A549 (cell line): ENCODE measurements at regions not wholly inside any gene's neighbourhood (a gene's known extent, or its start where the extent isn't known, plus 50 kb on each side); places are given as distances from the start of the nearest gene placed in this dataset.

Experiments
- ATAC-seq, 2 experiments: fragments of 200-7000 bp in 1 of 2; fragments of >200 bp in 1 of 2; cut with Nextera tagmentation in 1 of 2; cut with Tn5 transposase in 1 of 2; 3 replicates each; pipeline versions ENCODE4 v1.8.0 to v1.9.1; 2018 to 2020; ENCODE audit warnings: mild to moderate bottlenecking in 1 of 2, moderate library complexity in 1 of 2
- CTCF ChIA-PET: fragments of 300-600 bp; sonication (Branson Sonifier 250); formaldehyde crosslinking; extraction: SDS; loops from one replicate; lab custom pipeline; 2021; ENCODE audit warnings: antibody characterized with exemption, inconsistent platforms; lab: Yijun Ruan, JAX
- POLR2A ChIA-PET: fragments of 350-600 bp; formaldehyde crosslinking; extraction: SDS; loops from one replicate; lab custom pipeline; 2021; ENCODE audit warnings: antibody characterized with exemption, inconsistent platforms; lab: Yijun Ruan, JAX
- DNase-seq, 2 experiments: peaks; one replicate each; pipeline versions ENCODE4 v3.0.0 to v3.0.0-alpha.2; 2011 to 2016; ENCODE audit warnings: low read depth in 1 of 2, low spot score in 1 of 2
- FAIRE-seq: peaks from 2 replicates; lab custom pipeline; 2011; peaks lifted over from hg19 to GRCh38; lab: Jason Lieb, UNC
- H3K27ac ChIP-seq, 2 experiments: fragments of >200 bp; sonication (Bioruptor Twin); formaldehyde crosslinking; 3 replicates each; pipeline ENCODE4 v1.5.1; 2016 to 2017
- H3K4me1 ChIP-seq: fragments of >200 bp; sonication (Bioruptor Twin); formaldehyde crosslinking; 3 replicates; pipeline ENCODE4 v1.6.1; 2016
- H3K4me2 ChIP-seq: fragments of >200 bp; sonication (Bioruptor Twin); formaldehyde crosslinking; 3 replicates; pipeline ENCODE4 v1.6.1; 2016
- H3K4me3 ChIP-seq: fragments of >200 bp; sonication (Bioruptor Twin); formaldehyde crosslinking; 3 replicates; pipeline ENCODE4 v1.5.1; 2016
- H3K9me3 ChIP-seq: fragments of >200 bp; sonication (Bioruptor Twin); formaldehyde crosslinking; 3 replicates; pipeline ENCODE4 v1.6.1; 2016
- BHLHE40 ChIP-seq: IDR thresholded peaks from 2 replicates; pipeline ENCODE4 v1.6.1; 2012; ENCODE audit warnings: low read depth, low read length, inconsistent platforms
- CBX2 ChIP-seq: fragments of 200-600 bp; sonication (generic); IDR thresholded peaks from 2 replicates; pipeline ENCODE4 v1.6.1; 2016; ENCODE audit warnings: low read depth, mild to moderate bottlenecking, borderline replicate concordance
- CBX8 ChIP-seq: fragments of 200-600 bp; sonication (generic); IDR thresholded peaks from 2 replicates; pipeline ENCODE4 v1.6.1; 2016
- CEBPB ChIP-seq, 2 experiments: fragments of >200 bp in 1 of 2; sonication (Bioruptor Twin) in 1 of 2; formaldehyde crosslinking in 1 of 2; IDR thresholded peaks; 2 replicates each; pipeline ENCODE4 v1.6.1; 2012 to 2016
- CHD2 ChIP-seq: fragments of 150-350 bp; IDR thresholded peaks from 2 replicates; pipeline ENCODE4 v1.6.1; 2014; ENCODE audit warnings: low read length; ENCODE audit not compliant: partially characterized antibody
- EHMT2 ChIP-seq: fragments of 200-600 bp; sonication (generic); IDR thresholded peaks from 2 replicates; pipeline ENCODE4 v1.6.1; 2016; ENCODE audit warnings: antibody characterized with exemption, low read depth, mild to moderate bottlenecking, moderate library complexity
- EP300 ChIP-seq, 2 experiments: fragments of >200 bp; sonication (Bioruptor Twin); formaldehyde crosslinking; IDR thresholded peaks; 2 replicates in 1 of 2; 3 replicates in 1 of 2; pipeline ENCODE4 v1.6.1; 2016 to 2017
- ESRRA ChIP-seq: fragments of 150-350 bp; IDR thresholded peaks from 2 replicates; pipeline ENCODE4 v1.6.1; 2014; ENCODE audit warnings: mild to moderate bottlenecking, low read length, borderline replicate concordance
- FOSL2 ChIP-seq, 2 experiments: fragments of 450-650 bp in 1 of 2; fragments of >200 bp in 1 of 2; sonication (Bioruptor Twin) in 1 of 2; formaldehyde crosslinking; IDR thresholded peaks; 2 replicates each; pipeline versions ENCODE4 v1.5.0 to v1.6.1; 2016 to 2020; ENCODE audit warnings: mild to moderate bottlenecking in 1 of 2, moderate library complexity in 1 of 2
- FOXS1 ChIP-seq: fragments of 250-450 bp; sonication (Bioruptor Pico); IDR thresholded peaks from 2 replicates; pipeline ENCODE4 v1.5.0; 2020; ENCODE audit warnings: mild to moderate bottlenecking, moderate library complexity
- HDAC2 ChIP-seq: fragments of 200-600 bp; sonication (generic); IDR thresholded peaks from 2 replicates; pipeline ENCODE4 v1.6.1; 2016
- HEYL ChIP-seq: fragments of 250-450 bp; sonication (Bioruptor Pico); IDR thresholded peaks from 2 replicates; pipeline ENCODE4 v1.8.0; 2021; ENCODE audit warnings: mild to moderate bottlenecking, moderate library complexity
- JUNB ChIP-seq: fragments of >200 bp; sonication (Bioruptor Twin); formaldehyde crosslinking; IDR thresholded peaks from 2 replicates; pipeline ENCODE4 v1.6.1; 2016
- KDM1A ChIP-seq: fragments of 200-600 bp; sonication (generic); IDR thresholded peaks from 2 replicates; pipeline ENCODE4 v1.6.1; 2016; ENCODE audit warnings: low read depth, mild to moderate bottlenecking
- KDM5A ChIP-seq: fragments of 200-600 bp; sonication (generic); IDR thresholded peaks from 2 replicates; pipeline ENCODE4 v1.6.1; 2016; ENCODE audit warnings: antibody characterized with exemption, mild to moderate bottlenecking
- NR3C1 ChIP-seq: fragments of >200 bp; sonication (Bioruptor Twin); formaldehyde crosslinking; IDR thresholded peaks from 3 replicates; pipeline ENCODE4 v1.6.1; 2017
- POLR2A ChIP-seq: IDR thresholded peaks from 2 replicates; pipeline ENCODE4 v1.6.1; 2012; ENCODE audit warnings: mild to moderate bottlenecking, low read length
- POLR2AphosphoS2 ChIP-seq: conservative IDR thresholded peaks from 2 replicates; pipeline ENCODE4 v1.6.1; 2012; ENCODE audit warnings: low read length, improper control_type of control experiment, inconsistent platforms
- RNF2 ChIP-seq: fragments of 200-600 bp; sonication (generic); IDR thresholded peaks from 2 replicates; pipeline ENCODE4 v1.6.1; 2016; ENCODE audit warnings: low read depth, mild to moderate bottlenecking, antibody characterized with exemption, moderate library complexity, borderline replicate concordance
- SREBF2 ChIP-seq: fragments of 450-650 bp; IDR thresholded peaks from 2 replicates; pipeline ENCODE4 v1.6.1; 2014; ENCODE audit warnings: mild to moderate bottlenecking, moderate library complexity
- TP53 ChIP-seq: fragments of 250-450 bp; sonication (Bioruptor Pico); IDR thresholded peaks from 2 replicates; pipeline ENCODE4 v1.5.0; 2021; ENCODE audit warnings: mild to moderate bottlenecking, moderate library complexity
- ZC3H11A ChIP-seq: fragments of 450-650 bp; IDR thresholded peaks from 2 replicates; pipeline ENCODE4 v1.6.1; 2014; ENCODE audit warnings: antibody characterized with exemption, mild to moderate bottlenecking
- ZSCAN20 ChIP-seq: fragments of 250-450 bp; sonication (Bioruptor Pico); IDR thresholded peaks from 2 replicates; pipeline ENCODE4 v1.8.0; 2022; ENCODE audit warnings: mild to moderate bottlenecking, moderate library complexity
- WGBS: methylation state at CpG from one replicate; pipeline ENCODE4 v1.1.6; 2017; ENCODE audit errors: missing lambda C conversion rate; 5-methylcytosine and 5-hydroxymethylcytosine counted together
- TF ChIP-seq, protein P1 (sequence below): fragments of 150-350 bp; IDR thresholded peaks from 2 replicates; pipeline ENCODE4 v1.6.1; 2014; ENCODE audit warnings: low read depth, mild to moderate bottlenecking, low read length
- TF ChIP-seq, protein P2 (sequence below): IDR thresholded peaks from 2 replicates; pipeline ENCODE4 v1.6.1; 2012; ENCODE audit warnings: low read depth, borderline replicate concordance
- TF ChIP-seq, protein P3 (sequence below): fragments of 200-600 bp; sonication (generic); IDR thresholded peaks from 2 replicates; pipeline ENCODE4 v1.6.1; 2016; ENCODE audit warnings: antibody characterized with exemption, mild to moderate bottlenecking, moderate library complexity
- TF ChIP-seq, protein P4 (sequence below): IDR thresholded peaks from 2 replicates; pipeline ENCODE4 v1.6.1; 2012

DNA sequence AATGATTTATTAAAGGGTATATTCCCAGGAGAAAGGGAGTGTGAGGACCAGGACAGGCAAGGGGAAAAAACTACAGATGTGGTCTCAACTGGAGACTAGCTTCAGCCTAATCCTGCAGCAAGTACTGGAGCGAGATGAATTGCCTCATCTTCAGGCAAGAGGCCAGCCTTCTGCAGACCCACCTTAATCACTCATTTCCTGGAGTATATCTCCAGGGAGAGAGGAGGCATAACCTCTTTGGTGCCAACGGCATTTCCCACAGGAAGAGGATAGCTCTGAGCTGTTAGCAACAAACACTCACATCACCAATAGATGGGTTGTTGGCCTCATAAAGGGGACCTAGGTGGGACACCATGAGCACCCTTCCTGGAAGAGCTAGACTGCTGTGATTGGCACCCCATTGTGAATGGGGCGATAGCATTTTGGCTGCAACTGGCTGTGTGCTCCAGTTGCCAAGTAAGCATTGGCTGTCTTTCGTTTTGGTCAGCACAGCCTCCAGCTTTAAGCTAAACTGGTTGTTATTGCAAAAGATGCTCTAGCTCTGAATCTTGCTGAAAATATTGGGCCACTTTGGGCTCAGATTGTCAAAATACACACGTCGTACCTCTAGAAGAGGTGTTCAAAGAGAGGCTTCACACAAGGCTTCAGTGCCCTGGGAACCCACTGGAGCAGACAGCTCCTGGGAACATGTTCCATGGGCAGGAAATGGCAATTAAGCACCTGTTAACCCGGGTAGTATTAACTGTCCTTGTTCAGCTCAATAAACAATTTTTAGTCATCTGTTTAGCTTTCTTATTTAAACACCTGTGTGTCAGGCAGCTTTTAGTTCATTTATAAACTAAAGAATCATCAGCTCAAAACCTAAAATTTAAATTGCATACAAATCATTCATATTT lies 314.8 kb upstream of the C1orf87 start:
- H3K4me1 ChIP-seq: no peaks in the 10 kb centered on the region
- DNase-seq: no peak
- no peak for ATAC-seq
- ChIA-PET POLR2A (no interaction called here), CTCF (no interaction called here)
- 1% methylated on average over 5 of the region's 7 CpGs for WGBS
- H3K4me3 ChIP-seq: no peak overlapping the region
- no peak overlapping the region for H3K4me2 ChIP-seq
- no peak for FAIRE-seq
- no peak overlapping the region for H3K27ac ChIP-seq
- TF ChIP-seq HEYL (CRISPR knock-in tag) (no peak), FOSL2 (IDR thresholded peaks at IDR 0.05) (no peak), FOSL2 (CRISPR knock-in tag; IDR thresholded peaks at IDR 0.05) (no peak), HDAC2 (no peak)
- no peaks in the 10 kb centered on the region for H3K9me3 ChIP-seq

DNA sequence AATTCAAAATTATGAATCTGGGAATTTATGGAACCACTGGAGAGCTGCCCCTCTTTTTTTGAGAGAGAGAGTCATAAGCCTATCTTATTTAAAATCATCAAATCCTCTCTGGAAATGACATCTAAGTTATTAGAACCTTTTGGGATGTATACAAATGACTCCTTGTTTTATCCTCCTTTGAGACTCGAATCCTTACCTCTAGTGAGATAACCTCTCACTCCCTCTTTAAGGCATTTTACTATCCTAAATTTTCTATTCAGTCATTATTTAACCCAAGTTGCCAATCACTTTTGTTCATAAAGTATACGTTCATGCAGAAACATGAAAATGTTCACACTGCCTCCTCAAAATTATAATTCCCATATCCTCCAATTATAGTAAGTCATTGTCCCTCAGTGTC lies 313.6 kb upstream of the C1orf87 start:
- H3K4me2 ChIP-seq: no peak overlapping the region
- no peaks in the 10 kb centered on the region for H3K4me1 ChIP-seq
- no peak for DNase-seq
- TF ChIP-seq NR3C1 (no peak), FOXS1 (no peak), CBX8 (no peak), CBX2 (no peak), KDM5A (no peak), JUNB (no peak), EP300 (IDR thresholded peaks at IDR 0.05) (no peak), POLR2A (no peak), CEBPB (IDR thresholded peaks at IDR 0.05) (no peak), ESRRA (no peak), EHMT2 (no peak), ZSCAN20 (CRISPR knock-in tag) (no peak), KDM1A (no peak)
- TF ChIP-seq, protein P1, sequence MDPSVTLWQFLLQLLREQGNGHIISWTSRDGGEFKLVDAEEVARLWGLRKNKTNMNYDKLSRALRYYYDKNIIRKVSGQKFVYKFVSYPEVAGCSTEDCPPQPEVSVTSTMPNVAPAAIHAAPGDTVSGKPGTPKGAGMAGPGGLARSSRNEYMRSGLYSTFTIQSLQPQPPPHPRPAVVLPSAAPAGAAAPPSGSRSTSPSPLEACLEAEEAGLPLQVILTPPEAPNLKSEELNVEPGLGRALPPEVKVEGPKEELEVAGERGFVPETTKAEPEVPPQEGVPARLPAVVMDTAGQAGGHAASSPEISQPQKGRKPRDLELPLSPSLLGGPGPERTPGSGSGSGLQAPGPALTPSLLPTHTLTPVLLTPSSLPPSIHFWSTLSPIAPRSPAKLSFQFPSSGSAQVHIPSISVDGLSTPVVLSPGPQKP: no peak
- TF ChIP-seq, protein P2, sequence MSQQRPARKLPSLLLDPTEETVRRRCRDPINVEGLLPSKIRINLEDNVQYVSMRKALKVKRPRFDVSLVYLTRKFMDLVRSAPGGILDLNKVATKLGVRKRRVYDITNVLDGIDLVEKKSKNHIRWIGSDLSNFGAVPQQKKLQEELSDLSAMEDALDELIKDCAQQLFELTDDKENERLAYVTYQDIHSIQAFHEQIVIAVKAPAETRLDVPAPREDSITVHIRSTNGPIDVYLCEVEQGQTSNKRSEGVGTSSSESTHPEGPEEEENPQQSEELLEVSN: no peak
- TF ChIP-seq, all 56 proteins: peak for 0
- no peak overlapping the region for H3K4me3 ChIP-seq
- no peak overlapping the region for H3K27ac ChIP-seq
- FAIRE-seq (no peak), ATAC-seq (no peak)
- 5% methylated on average over 2 of the region's 2 CpGs for WGBS
- CTCF ChIA-PET: no interaction called here
- no peaks in the 10 kb centered on the region for H3K9me3 ChIP-seq
- POLR2A ChIA-PET: no interaction called here

DNA sequence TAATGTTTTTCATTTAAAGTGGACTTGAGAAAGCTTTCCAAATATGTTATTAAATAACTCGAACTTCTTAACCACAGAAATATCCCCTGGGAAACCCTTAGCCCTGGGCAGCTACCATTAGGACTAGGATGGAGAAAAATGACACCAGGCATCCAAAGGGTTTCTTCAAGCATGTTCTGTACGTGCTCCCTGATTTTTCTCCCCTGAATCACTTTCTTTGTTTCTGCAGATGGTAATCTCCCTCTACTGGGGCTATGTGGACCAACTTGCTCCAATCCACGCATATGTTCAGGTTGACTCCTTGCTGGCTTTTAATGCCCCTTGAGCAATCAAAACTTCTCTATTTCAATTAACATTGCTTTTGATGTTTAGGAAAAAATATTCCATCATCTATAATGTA lies 312.7 kb upstream of the C1orf87 start:
- ChIA-PET CTCF (no interaction called here), POLR2A (no interaction called here)
- ATAC-seq (no peak), FAIRE-seq (no peak), DNase-seq (no peak)
- WGBS: 3% methylated on average over 3 of the region's 3 CpGs
- Histone ChIP-seq H3K4me1 (no peaks in the 10 kb centered on the region), H3K4me2 (no peak overlapping the region), H3K9me3 (no peaks in the 10 kb centered on the region), H3K27ac (no peak overlapping the region), H3K4me3 (no peak overlapping the region)
- no peak for TF ChIP-seq ZC3H11A
- TF ChIP-seq, protein P3, sequence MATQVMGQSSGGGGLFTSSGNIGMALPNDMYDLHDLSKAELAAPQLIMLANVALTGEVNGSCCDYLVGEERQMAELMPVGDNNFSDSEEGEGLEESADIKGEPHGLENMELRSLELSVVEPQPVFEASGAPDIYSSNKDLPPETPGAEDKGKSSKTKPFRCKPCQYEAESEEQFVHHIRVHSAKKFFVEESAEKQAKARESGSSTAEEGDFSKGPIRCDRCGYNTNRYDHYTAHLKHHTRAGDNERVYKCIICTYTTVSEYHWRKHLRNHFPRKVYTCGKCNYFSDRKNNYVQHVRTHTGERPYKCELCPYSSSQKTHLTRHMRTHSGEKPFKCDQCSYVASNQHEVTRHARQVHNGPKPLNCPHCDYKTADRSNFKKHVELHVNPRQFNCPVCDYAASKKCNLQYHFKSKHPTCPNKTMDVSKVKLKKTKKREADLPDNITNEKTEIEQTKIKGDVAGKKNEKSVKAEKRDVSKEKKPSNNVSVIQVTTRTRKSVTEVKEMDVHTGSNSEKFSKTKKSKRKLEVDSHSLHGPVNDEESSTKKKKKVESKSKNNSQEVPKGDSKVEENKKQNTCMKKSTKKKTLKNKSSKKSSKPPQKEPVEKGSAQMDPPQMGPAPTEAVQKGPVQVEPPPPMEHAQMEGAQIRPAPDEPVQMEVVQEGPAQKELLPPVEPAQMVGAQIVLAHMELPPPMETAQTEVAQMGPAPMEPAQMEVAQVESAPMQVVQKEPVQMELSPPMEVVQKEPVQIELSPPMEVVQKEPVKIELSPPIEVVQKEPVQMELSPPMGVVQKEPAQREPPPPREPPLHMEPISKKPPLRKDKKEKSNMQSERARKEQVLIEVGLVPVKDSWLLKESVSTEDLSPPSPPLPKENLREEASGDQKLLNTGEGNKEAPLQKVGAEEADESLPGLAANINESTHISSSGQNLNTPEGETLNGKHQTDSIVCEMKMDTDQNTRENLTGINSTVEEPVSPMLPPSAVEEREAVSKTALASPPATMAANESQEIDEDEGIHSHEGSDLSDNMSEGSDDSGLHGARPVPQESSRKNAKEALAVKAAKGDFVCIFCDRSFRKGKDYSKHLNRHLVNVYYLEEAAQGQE: no peak
- no peak for TF ChIP-seq POLR2AphosphoS2
- TF ChIP-seq CHD2: no peak
- TF ChIP-seq EHMT2: no peak
- TF ChIP-seq SREBF2: no peak
- TF ChIP-seq FOSL2 (IDR thresholded peaks at IDR 0.05): no peak
- TF ChIP-seq FOSL2 (CRISPR knock-in tag; IDR thresholded peaks at IDR 0.05): no peak
- no peak for TF ChIP-seq BHLHE40
- no peak for TF ChIP-seq POLR2A
- TF ChIP-seq, protein P4, sequence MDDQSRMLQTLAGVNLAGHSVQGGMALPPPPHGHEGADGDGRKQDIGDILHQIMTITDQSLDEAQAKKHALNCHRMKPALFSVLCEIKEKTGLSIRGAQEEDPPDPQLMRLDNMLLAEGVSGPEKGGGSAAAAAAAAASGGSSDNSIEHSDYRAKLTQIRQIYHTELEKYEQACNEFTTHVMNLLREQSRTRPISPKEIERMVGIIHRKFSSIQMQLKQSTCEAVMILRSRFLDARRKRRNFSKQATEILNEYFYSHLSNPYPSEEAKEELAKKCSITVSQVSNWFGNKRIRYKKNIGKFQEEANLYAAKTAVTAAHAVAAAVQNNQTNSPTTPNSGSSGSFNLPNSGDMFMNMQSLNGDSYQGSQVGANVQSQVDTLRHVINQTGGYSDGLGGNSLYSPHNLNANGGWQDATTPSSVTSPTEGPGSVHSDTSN: no peak
- no peak for TF ChIP-seq CBX8
- no peak for TF ChIP-seq TP53
- TF ChIP-seq RNF2: no peak
- no peak for TF ChIP-seq FOXS1
